ENCODE measurements at regions not wholly inside any gene's neighbourhood (a gene's known extent, or its start where the extent isn't known, plus 50 kb on each side); places are given as distances from the start of the nearest gene placed in this dataset.

- H4K20me1 ChIP-seq (ENCODE audit: insufficient read depth, low read length), result no peaks in the 10 kb centered on the region
- H3K79me2 ChIP-seq (ENCODE audit: insufficient read depth, low read length), result no peaks in the 10 kb centered on the region
- Mint-ChIP-seq H3K9me3 (peaks cover 1 to 6% (median 3%) of the 10 kb centered on the region in 7 donors), H3K27ac (no peak overlapping the region), H3K4me1 (no peaks in the 10 kb centered on the region), H3K36me3 (no peaks in the 10 kb centered on the region), H3K27me3 (ENCODE audit: low read depth in 3 of 3) (peaks cover 20 to 46% (median 21%) of the 10 kb centered on the region in 3 donors), H3K4me3 (no peak overlapping the region)
- H3K27ac ChIP-seq (ENCODE audit: low read depth in 1 of 2, low read length in 2 of 2), result no peak overlapping the region
- H3K9ac ChIP-seq (ENCODE audit: insufficient read depth, low read length, poor library complexity, severe bottlenecking), result no peak overlapping the region
- WGBS (ENCODE audit: insufficient coverage), result 100% methylated on average over 2 of the region's 2 CpGs
- H3K9me3 ChIP-seq (replicated peaks in 1 of 2; ENCODE audit: control insufficient read depth in 1 of 2, insufficient read depth in 1 of 2, low read length in 2 of 2), result no peaks in the 10 kb centered on the region
- H2AFZ ChIP-seq (ENCODE audit: insufficient read depth, low read depth, low read length, poor library complexity, severe bottlenecking), result no peak overlapping the region
- TF ChIP-seq, protein P1, sequence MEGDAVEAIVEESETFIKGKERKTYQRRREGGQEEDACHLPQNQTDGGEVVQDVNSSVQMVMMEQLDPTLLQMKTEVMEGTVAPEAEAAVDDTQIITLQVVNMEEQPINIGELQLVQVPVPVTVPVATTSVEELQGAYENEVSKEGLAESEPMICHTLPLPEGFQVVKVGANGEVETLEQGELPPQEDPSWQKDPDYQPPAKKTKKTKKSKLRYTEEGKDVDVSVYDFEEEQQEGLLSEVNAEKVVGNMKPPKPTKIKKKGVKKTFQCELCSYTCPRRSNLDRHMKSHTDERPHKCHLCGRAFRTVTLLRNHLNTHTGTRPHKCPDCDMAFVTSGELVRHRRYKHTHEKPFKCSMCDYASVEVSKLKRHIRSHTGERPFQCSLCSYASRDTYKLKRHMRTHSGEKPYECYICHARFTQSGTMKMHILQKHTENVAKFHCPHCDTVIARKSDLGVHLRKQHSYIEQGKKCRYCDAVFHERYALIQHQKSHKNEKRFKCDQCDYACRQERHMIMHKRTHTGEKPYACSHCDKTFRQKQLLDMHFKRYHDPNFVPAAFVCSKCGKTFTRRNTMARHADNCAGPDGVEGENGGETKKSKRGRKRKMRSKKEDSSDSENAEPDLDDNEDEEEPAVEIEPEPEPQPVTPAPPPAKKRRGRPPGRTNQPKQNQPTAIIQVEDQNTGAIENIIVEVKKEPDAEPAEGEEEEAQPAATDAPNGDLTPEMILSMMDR (IDR thresholded peaks at IDR 0.05), result no peak
- no peak overlapping the region for H3K4me3 ChIP-seq (replicated peaks in 1 of 3; ENCODE audit: low read depth in 2 of 3, low read length in 3 of 3)
- intact Hi-C loops (cut with micrococcal nuclease), result no loop called here
- DNase-seq, result no peak
- H3K27me3 ChIP-seq (ENCODE audit: control insufficient read depth in 2 of 2, insufficient read depth in 2 of 2, low read length in 2 of 2), result peaks cover 16 to 25% of the 10 kb centered on the region in 2 donors
- no peaks in the 10 kb centered on the region for H3K4me1 ChIP-seq (ENCODE audit: control insufficient read depth in 1 of 2, insufficient read depth in 2 of 2, low read length in 2 of 2)
- no peak overlapping the region for H3K4me2 ChIP-seq (replicated peaks; ENCODE audit: extremely low read depth, low read length, poor library complexity, severe bottlenecking)
- H3K36me3 ChIP-seq (replicated peaks in 1 of 2; ENCODE audit: control insufficient read depth in 1 of 2, insufficient read depth in 2 of 2, low read length in 2 of 2), result no peaks in the 10 kb centered on the region
These were observed 414.0 kb upstream of the TNP1 start for GRCh38 chr2:217273851-217274250.

GRCh38 chr2:217273162-217273561 is 413.3 kb upstream of the TNP1 start:
- Mint-ChIP-seq H3K4me3 (no peak overlapping the region), H3K36me3 (no peaks in the 10 kb centered on the region), H3K27ac (no peak overlapping the region), H3K9me3 (peaks cover 2 to 9% (median 3%) of the 10 kb centered on the region in 7 donors), H3K27me3 (ENCODE audit: low read depth in 3 of 3) (peaks cover 18 to 44% (median 21%) of the 10 kb centered on the region in 3 donors), H3K4me1 (no peaks in the 10 kb centered on the region)
- intact Hi-C loops (cut with micrococcal nuclease), result no loop called here
- Histone ChIP-seq H4K20me1 (ENCODE audit: insufficient read depth, low read length) (no peaks in the 10 kb centered on the region), H3K27ac (ENCODE audit: low read depth in 1 of 2, low read length in 2 of 2) (no peak overlapping the region), H3K4me1 (ENCODE audit: control insufficient read depth in 1 of 2, insufficient read depth in 2 of 2, low read length in 2 of 2) (no peaks in the 10 kb centered on the region), H3K4me3 (replicated peaks in 1 of 3; ENCODE audit: low read depth in 2 of 3, low read length in 3 of 3) (no peak overlapping the region), H3K36me3 (replicated peaks in 1 of 2; ENCODE audit: control insufficient read depth in 1 of 2, insufficient read depth in 2 of 2, low read length in 2 of 2) (no peaks in the 10 kb centered on the region), H3K9ac (ENCODE audit: insufficient read depth, low read length, poor library complexity, severe bottlenecking) (no peak overlapping the region), H3K9me3 (replicated peaks in 1 of 2; ENCODE audit: control insufficient read depth in 1 of 2, insufficient read depth in 1 of 2, low read length in 2 of 2) (no peaks in the 10 kb centered on the region), H2AFZ (ENCODE audit: insufficient read depth, low read depth, low read length, poor library complexity, severe bottlenecking) (no peak overlapping the region), H3K79me2 (ENCODE audit: insufficient read depth, low read length) (no peaks in the 10 kb centered on the region), H3K27me3 (ENCODE audit: control insufficient read depth in 2 of 2, insufficient read depth in 2 of 2, low read length in 2 of 2) (peaks cover 16 to 24% of the 10 kb centered on the region in 2 donors), H3K4me2 (replicated peaks; ENCODE audit: extremely low read depth, low read length, poor library complexity, severe bottlenecking) (no peak overlapping the region)
- no peak for DNase-seq
- 100% methylated on average over 2 of the region's 4 CpGs for WGBS (ENCODE audit: insufficient coverage)
- TF ChIP-seq, protein P1 (IDR thresholded peaks at IDR 0.05), result no peak

All from CD14-positive monocyte (primary cell).